ENCODE measurements at regions not wholly inside any gene's neighbourhood (a gene's known extent, or its start where the extent isn't known, plus 50 kb on each side); places are given as distances from the start of the nearest gene placed in this dataset.

GRCh38 chr6:119683031-119683430 lies 333.5 kb upstream of the MAN1A1 start:
- in situ Hi-C loops (cut with HindIII; ENCODE audit: low sequenced_read_pairs), result no loop called here
- TF ChIP-seq CTCF (IDR thresholded peaks at IDR 0.05; ENCODE audit: low read depth, low read length), result no peak
- H3K4me3 ChIP-seq (ENCODE audit: low read depth, low read length), result no peak overlapping the region
- peak; percentile 52 for DNase-seq (ENCODE audit: low read depth, low spot score)

GRCh38 chr6:119678961-119679360 lies 329.4 kb upstream of the MAN1A1 start:
- in situ Hi-C loops (cut with HindIII; ENCODE audit: low sequenced_read_pairs), result no loop called here
- no peak for DNase-seq (ENCODE audit: low read depth, low spot score)
- TF ChIP-seq CTCF (IDR thresholded peaks at IDR 0.05; ENCODE audit: low read depth, low read length), result no peak
- H3K4me3 ChIP-seq (ENCODE audit: low read depth, low read length), result no peak overlapping the region

GRCh38 chr6:119677384-119677783 lies 327.8 kb upstream of the MAN1A1 start:
- no peak overlapping the region for H3K4me3 ChIP-seq (ENCODE audit: low read depth, low read length)
- in situ Hi-C loops (cut with HindIII; ENCODE audit: low sequenced_read_pairs), result no loop called here
- DNase-seq (ENCODE audit: low read depth, low spot score), result peak; percentile 12
- no peak for TF ChIP-seq CTCF (IDR thresholded peaks at IDR 0.05; ENCODE audit: low read depth, low read length)

GRCh38 chr6:119676961-119677360 lies 327.4 kb upstream of the MAN1A1 start:
- DNase-seq (ENCODE audit: low read depth, low spot score), result peak; percentile 71
- H3K4me3 ChIP-seq (ENCODE audit: low read depth, low read length), result no peak overlapping the region
- TF ChIP-seq CTCF (IDR thresholded peaks at IDR 0.05; ENCODE audit: low read depth, low read length), result no peak
- in situ Hi-C loops (cut with HindIII; ENCODE audit: low sequenced_read_pairs), result no loop called here

GRCh38 chr6:119676230-119676629 lies 326.7 kb upstream of the MAN1A1 start:
- in situ Hi-C loops (cut with HindIII; ENCODE audit: low sequenced_read_pairs), result no loop called here
- no peak overlapping the region for H3K4me3 ChIP-seq (ENCODE audit: low read depth, low read length)
- DNase-seq (ENCODE audit: low read depth, low spot score), result peak; percentile 20
- TF ChIP-seq CTCF (IDR thresholded peaks at IDR 0.05; ENCODE audit: low read depth, low read length), result no peak

GRCh38 chr6:119673741-119674140 lies 324.2 kb upstream of the MAN1A1 start:
- in situ Hi-C loops (cut with HindIII; ENCODE audit: low sequenced_read_pairs), result no loop called here
- no peak for TF ChIP-seq CTCF (IDR thresholded peaks at IDR 0.05; ENCODE audit: low read depth, low read length)
- no peak overlapping the region for H3K4me3 ChIP-seq (ENCODE audit: low read depth, low read length)
- DNase-seq (ENCODE audit: low read depth, low spot score), result no peak

GRCh38 chr6:119672725-119673124 lies 323.2 kb upstream of the MAN1A1 start:
- in situ Hi-C loops (cut with HindIII; ENCODE audit: low sequenced_read_pairs), result no loop called here
- DNase-seq (ENCODE audit: low read depth, low spot score), result no peak
- TF ChIP-seq CTCF (IDR thresholded peaks at IDR 0.05; ENCODE audit: low read depth, low read length), result no peak
- H3K4me3 ChIP-seq (ENCODE audit: low read depth, low read length), result no peak overlapping the region

Data from astrocyte of the spinal cord (primary cell).